GM19025 (cell line): ENCODE measurements at regions not wholly inside any gene's neighbourhood (a gene's known extent, or its start where the extent isn't known, plus 50 kb on each side); places are given as distances from the start of the nearest gene placed in this dataset.
"Not testable (repeated sequence)": the region's sequence is repeated elsewhere in the genome, so short reads cannot be mapped to it uniquely, and the experiment has no call there.

Experiments used
- ATAC-seq: cut with Tn5 transposase; IDR thresholded peaks from one replicate; pipeline ENCODE4 v1.9.1; 2021; ENCODE audit warnings: mild to moderate bottlenecking, low read depth, moderate library complexity; ENCODE audit not compliant: unreplicated experiment

DNA sequence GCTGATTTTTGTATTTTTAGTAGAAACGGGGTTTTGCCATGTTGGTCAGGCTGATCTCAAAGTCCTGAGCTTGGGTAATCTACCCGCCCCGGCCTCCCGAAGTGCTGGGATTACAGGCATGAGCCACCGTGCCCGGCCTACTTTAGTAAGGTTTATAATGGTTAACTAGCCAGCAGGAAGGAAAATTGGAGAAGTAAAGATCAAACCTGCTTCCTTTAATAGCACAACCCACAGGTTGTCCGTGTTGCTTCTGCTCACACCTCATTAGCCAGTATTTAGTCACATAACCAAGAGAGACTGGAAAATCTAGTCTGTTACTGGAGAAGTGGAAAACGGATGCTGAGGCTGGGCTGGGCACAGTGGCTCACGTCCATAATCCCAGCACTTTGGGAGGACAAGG lies 51.9 kb upstream of the TBL1XR1 start:
- no peak for ATAC-seq

DNA sequence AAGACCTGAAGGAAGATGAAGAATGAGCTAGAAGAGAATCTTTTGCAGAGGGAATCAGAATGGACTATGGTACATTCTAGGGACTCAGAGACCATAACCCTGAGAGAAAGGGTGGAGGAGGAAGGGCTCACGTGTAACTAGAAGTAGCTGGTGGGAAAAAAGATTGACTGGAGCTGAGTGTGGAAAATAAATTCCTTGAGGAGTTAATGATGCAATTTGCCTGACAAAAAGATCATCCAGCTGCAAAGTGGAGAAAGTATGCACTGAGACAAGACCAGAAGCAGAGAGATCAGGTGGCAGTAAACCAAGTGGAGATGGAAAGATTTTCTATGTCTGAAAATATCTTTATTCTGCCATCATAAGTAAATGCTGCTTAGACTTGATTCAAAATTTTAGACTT lies 52.9 kb upstream of the TBL1XR1 start:
- no peak for ATAC-seq

DNA sequence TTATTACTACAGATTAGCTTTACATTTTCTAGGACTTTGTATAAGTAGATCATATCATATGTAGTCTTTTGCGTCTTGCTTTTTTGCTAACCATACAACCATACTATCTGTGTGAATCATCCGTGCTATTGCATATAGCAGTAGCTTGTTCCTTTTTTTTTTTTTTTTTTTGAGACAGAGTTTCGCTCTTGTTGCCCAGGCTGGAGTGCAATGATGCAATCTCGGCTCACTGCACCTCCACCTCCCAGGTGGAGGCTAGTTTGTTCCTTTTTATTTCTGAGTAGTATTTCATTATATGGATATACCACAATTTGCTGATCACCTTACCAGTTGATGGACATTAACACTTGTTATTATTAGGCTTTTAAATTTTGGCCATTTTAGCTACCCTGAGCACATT lies 54.5 kb upstream of the TBL1XR1 start:
- no peak for ATAC-seq

DNA sequence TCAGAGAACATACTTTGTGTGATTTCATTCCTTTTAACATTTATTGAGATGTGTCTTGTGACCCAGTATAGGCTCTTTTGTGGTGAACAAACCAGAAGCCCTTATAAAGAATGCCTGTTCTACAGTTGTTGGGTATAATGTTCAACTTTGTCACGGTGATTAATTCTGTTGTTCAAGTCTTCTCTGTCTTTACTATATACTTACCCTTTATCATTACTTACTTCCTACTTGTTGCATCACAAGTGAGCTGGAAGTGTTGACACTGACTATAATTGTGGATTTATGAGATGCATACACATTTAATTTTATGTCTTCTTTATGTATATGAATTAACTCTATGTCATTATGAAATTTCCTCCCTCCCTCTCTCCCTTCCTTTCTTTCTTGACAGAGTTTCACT lies 59.7 kb upstream of the TBL1XR1 start:
- no peak for ATAC-seq

DNA sequence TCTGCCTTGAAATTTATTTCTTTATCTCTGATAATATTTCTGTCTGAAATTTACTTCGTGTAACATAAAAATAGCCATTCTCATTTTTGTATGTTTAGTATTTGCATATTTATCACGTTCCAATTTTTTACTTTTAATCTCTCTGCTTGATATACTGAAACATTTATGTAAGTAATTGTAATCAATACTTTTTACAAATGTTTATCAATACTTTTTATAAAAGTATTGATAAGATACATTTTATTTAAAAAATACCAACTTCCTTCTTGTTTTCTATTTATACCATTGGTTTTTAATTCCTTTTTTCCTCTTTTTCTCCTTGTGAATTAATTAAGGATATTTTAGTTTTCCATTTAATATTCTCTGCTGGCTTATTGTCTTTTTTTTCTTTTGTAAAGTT lies 60.3 kb upstream of the TBL1XR1 start:
- no peak for ATAC-seq

DNA sequence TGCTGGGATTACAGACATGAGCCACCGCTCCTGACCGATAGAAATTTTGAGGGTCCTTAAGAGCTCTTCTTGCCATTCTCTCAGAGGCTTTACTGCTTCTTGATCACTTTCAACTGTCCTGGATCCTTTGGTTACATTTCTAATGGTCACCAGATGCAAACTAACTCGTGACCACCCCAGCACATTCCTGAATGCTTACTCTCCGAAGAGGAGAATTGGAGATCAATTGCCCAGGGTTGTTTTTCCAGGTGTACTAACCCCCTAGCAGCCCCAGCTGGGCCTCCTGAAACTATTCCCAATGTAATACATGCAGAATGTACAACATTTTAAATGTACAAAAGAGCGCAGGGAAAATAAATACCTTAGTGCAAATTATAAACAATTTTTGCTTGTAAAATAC lies 65.1 kb upstream of the TBL1XR1 start:
- ATAC-seq: no peak

DNA sequence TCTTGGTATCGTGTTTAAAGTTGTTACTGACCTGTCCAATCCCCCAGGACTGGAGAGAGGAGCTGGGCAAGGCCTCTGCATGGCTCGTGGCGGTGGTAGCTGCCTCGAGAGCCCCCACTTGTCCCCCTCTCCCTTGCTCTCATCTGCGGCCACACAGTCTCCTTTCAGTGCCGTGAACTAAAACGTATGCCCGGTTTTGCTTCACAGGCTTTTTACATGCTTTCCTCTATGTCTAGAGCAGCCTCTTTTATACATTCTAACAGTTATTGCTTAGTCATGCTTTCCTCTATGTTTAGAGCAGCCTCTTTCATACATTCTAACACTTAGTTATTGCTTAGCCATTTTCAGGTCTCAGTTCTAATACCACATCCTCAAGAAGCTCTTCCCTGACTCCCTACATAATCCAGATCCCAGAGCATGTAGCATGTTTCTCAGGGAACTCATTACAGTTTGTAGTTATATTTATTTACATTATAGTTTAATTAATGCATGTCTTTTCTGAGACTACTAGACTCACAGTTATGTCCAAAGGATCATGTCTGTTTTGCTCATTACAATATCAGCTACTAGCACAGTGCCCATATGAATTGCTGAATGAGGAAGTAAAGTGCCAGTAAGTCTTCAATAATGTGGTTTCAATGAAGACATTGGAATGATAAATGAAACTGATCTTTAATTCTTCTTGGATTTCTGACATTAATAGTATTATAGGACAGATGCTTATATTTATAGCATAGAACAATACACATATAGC lies 66.5 kb upstream of the TBL1XR1 start:
- ATAC-seq: no peak

DNA sequence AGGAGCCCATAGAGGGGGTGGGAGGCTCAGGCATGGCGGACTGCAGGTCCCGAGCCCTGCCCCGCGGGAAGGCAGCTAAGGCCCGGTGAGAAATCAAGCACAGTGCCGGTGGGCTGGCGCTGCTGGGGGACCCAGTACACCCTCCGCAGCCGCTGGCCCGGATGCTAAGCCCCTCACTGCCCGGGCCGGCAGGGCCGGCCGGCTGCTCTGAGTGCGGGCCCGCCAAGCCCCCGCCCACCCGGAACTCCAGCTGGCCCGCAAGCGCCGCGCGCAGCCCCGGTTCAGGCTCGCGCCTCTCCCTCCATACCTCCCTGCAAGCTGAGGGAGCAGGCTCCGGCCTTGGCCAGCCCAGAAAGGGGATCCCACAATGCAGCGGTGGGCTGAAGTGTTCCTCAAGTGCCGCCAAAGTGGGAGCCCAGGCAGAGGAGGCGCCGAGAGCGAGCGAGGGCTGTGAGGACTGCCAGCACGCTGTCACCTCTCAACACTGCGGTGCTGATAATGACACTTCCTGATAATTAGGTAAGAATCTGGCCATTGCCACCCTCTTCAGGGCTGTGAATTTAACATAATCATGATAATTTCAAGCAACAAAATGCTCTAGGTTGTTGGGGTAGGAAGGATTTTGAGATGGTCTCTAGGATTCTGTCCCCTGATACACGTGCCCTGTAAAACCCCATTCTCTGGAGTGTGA lies 74.7 kb upstream of the TBL1XR1 start:
- not testable (repeated sequence) for ATAC-seq

DNA sequence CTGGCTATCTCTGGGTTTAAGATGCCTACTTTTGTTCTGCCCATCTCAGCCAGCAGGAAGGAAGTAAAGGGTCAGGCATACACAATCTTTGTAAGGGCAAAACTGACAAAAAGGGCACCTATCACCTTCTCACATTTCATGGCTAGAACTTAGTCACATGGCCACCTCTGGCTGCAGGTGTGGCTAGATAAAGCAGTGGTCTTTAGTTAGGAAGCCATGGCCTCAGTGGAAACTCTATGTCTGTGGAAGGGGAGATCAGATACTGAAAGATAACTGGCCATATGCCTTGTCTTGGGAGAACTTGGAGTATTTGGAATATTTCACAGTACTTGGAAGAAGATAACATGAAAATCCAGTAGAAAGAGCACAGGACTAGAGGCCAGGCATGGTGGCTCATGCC lies 80.7 kb upstream of the TBL1XR1 start:
- ATAC-seq: no peak

DNA sequence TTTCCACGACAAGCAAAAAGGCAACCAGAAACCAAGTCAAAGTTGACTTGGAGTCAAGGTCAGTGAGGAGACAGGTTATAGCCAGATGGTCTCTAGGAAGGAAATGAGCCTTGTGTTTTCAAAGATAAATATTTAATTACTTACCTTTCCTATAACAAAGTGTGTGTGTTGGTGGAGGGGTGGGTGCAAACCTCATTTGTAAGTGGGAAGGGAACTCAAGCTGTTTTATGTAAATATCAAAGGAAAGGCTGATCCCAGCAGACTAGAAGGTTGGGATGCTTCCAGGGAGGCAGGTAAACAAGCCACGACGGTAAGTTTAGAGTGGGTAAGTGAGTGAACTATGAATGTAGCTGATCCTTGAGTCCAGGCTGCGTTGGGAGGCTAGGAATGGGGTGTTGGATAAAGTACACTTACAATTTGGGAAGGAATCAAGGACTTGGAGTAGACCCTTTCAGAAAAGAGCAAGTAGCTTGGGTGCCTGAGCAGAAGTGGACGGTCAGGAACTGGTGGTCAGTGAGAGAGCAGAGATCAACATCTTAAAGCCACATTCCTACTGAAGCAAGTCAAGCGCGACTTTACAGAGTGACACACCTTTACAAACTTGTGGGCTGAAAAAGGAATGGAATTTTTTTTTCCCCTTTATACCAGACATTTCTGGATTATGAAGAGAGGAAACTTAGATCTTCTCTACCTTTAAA lies 82.0 kb upstream of the TBL1XR1 start:
- no peak for ATAC-seq

DNA sequence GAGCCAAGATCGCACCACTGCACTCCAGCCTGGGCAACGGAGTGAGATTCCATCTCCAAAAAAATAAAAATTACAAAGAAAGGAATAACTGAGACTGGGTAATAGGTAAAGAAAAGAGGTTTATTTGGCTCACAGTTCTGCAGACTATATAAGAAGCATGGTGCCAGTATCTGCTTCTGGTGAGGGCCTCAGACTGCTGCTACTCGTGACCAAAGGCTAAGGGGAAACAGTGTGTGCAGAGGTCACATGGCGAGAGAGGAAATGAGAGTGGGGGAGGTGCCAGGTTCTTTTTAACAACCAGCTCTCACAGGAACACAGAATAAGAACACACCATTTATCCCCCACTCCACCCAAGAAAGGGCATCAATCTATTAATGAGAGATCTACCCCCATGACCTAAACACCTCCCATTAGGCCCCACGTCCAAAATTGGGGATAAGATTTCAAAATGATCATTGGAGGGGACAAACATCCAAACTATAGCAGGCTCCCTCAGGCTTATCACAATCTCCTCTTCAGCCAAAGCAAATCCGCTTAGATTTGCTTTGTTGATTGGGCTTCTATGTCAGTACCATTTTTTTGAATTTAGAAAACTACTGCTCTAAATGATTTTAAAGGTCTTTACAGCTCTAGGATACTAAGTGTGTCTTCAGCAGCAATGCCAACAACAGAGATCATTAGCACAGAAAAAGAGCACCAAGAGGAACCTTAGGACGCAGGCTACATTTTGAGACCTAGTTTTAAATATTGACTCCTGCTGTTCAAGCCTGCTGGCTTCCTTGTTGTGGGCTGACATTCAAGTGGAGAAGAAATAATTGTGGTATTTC lies 84.2 kb upstream of the TBL1XR1 start:
- ATAC-seq: no peak

DNA sequence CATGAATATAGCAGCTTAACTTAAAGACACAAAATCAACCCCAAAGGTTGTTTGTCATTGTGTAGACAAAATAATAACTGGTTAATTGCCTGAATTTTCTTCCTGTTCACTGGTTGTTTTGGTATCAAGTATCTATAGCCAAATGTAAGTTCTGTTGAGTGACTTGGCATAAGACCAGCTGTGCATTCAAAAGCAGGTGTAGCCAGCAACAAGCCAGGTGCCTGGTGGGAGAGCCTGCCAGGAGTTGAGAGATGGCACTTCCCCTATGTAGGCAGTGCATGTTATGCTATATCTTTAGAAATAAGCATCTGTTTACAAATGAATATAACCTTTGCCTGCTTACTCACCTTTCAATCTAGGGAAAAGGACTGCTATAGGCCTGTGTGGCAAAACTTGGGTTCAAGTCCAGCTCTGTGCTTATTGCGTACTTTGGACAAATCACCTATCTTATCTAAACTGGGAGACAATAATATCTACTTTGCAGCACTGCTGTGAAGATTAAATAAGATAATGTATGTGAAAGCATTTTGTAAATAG lies 84.9 kb upstream of the TBL1XR1 start:
- no peak for ATAC-seq

DNA sequence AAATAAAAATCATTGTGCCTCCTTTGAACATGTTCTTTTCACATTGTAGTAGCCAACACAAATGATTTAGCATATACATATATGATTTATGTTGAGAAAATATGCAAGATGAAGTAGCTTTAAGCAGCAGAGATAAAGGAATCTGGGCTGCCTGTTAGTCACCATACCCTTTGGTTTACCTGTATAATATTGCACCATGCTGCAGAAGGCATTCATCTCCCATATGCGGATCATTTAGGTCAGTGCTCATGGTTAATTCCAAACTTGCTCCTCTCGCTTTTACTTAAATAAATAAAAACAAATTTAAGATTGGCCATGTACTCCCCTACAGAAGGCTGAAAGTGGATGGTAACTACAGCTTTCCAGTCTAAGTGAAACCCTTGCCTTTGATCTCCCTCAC lies 86.7 kb upstream of the TBL1XR1 start:
- no peak for ATAC-seq

DNA sequence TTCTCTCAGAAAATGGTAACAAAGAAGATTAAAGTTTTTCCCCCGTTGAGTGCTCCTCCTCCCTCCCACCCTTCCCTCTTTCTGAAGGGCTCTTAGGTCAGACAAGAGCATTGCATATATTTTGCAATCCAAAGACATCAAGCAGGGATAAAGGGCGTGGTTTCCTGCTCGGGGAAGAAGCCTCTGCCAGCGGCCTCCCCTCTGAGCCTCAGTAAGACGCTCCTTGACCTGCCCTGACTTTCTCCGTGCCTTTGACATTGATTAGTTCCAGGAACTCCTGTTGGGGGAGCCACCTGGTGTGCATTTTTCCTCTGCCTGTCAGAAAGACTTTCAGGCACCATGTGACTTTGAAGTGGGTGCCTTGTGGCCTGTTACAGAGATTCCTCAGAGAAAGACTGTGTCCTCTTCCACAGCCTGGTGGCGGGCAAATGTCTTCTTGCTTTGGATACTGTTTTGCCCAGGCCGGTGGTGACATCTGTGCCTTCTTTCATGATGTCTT lies 87.2 kb upstream of the TBL1XR1 start:
- ATAC-seq: no peak

DNA sequence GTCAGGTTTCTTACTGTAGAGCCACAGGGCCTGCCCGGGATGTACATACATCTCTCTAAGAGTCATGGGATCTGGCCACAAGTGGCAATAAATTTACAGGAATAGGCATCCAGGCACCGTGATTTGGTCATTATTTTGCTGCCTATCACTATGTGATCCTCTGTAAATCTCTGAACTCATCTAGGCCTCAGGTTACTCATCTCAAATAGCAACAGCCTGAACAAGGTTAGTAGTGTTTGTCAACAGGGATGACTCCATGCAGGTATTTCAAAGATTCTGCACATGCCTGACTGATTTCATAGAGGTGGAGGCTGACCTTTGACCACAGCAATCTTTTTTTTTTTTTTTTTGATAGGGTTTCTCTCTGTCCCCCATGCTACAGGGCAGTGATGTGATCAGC lies 88.8 kb upstream of the TBL1XR1 start:
- ATAC-seq: no peak

DNA sequence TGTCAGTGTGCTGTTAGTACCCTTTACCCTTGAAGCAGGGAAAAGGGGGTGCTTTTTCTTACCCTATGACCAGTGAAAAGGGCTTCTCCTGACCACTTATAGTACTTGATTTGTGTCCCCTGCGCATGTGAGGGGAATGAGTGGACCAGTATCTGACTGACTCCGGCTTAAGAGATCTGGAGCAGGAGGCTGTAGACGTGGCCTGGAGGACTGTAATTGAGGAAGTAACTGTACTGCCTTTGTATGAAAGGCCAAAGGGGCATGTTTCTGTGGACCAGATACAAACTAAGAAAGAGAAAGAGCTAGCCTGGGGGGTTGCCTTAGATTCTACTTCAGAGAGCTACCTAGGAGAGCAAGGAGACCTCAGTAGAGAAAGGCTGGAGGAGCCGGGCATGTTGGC lies 89.9 kb upstream of the TBL1XR1 start:
- no peak for ATAC-seq

DNA sequence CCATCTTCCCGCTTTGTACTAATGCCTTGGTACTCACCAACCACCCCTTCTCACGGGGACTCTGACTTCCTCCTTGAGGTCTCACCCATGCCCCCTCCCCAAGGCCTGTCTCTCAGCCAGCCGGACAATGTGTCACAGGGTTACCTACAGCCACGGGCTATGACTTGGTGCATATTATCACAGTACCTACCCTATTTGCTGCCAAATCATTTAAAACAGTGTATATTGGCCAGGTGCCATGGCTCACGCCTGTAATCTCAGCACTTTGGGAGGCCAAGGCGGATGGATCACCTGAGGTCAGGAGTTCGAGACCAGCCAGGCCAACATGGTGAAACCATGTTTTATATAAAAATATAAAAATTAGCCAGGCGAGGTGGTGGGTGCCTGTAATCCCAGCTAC lies 93.4 kb upstream of the TBL1XR1 start:
- ATAC-seq: no peak

DNA sequence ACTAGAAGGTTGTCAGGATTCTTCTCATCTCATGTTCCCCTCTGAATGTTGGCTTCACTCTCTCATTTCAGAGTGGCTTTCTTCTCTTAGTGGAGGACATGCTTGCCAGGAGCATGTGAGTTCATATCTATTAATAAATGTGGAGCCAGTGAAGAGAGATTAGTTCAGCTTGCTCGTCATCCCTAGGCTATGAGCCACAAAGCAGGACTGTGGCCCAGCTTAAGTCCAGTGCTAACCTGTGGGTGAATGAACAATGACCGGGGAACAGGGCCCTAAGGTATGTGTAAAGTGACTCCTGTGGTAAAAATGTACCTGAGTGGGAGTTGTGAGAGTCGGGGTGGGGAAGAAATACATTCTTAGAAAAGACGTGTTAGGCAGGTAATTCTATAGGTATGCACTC lies 96.9 kb upstream of the TBL1XR1 start:
- no peak for ATAC-seq

DNA sequence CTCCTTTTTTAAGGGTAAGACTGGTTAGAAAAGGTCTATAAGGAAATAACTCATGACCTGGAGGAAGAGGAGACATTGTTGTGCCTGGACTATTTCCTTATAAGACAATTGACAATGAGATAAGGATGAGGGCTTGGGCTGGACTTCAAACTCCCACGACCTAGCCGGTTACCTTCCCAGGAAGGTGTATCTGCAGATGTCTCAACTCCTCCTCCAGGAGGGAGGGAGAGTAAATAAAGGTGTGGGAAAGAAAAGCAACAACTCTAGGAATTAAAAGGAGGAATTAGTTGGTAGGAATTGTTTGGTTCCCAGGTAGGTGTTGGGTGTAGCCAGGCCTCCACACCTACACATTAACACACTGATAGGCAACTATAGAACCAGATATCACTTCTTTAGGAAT lies 97.8 kb upstream of the TBL1XR1 start:
- ATAC-seq: no peak

DNA sequence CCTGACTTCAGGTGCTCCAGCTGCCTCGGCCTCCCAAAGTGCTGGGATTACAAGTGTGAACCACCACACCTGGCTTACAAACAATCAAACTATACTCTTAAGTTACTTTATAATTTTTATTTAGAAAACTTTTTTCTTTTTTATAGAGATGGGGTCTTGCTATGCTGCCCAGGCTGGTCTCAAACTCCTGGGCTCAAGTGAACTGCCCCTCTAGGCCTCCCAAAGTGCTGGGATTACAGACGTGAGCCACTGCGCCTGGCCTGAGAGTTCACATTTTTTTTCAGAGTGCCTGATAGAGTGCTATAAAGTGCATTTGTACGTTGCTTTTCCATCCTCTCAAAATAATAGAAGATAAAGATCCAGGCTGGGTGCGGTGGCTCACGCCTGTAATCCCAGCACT lies 102.0 kb upstream of the TBL1XR1 start:
- no peak for ATAC-seq
